ENCODE measurements at regions not wholly inside any gene's neighbourhood (a gene's known extent, or its start where the extent isn't known, plus 50 kb on each side); places are given as distances from the start of the nearest gene placed in this dataset.

DNA sequence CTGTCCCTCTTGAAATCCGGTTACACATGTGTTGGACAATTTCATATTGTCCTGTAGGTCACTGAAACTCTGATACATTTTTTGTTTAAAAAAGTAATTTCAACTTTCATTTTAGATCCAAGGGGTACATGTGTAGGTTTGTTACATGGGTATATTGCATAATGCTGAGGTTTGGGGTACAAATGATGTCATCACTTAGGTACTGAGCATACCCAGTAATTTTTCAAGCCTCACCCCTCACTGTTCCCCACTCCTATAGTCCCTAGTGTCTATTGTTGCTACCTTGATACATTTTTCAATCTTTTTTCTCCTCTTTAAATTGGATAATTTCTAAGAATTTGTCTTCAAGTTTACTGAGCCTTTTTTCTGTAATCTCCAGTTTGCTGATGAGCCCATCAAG, 483.0 kb downstream of the DHX35 start:
- H3K27me3 ChIP-seq (ENCODE audit: insufficient read depth, poor library complexity, severe bottlenecking) = no peaks in the 10 kb centered on the region
- TF ChIP-seq SPI1 (IDR thresholded peaks at IDR 0.05; ENCODE audit: borderline replicate concordance, low read depth) = no peak
- TF ChIP-seq, protein P1, sequence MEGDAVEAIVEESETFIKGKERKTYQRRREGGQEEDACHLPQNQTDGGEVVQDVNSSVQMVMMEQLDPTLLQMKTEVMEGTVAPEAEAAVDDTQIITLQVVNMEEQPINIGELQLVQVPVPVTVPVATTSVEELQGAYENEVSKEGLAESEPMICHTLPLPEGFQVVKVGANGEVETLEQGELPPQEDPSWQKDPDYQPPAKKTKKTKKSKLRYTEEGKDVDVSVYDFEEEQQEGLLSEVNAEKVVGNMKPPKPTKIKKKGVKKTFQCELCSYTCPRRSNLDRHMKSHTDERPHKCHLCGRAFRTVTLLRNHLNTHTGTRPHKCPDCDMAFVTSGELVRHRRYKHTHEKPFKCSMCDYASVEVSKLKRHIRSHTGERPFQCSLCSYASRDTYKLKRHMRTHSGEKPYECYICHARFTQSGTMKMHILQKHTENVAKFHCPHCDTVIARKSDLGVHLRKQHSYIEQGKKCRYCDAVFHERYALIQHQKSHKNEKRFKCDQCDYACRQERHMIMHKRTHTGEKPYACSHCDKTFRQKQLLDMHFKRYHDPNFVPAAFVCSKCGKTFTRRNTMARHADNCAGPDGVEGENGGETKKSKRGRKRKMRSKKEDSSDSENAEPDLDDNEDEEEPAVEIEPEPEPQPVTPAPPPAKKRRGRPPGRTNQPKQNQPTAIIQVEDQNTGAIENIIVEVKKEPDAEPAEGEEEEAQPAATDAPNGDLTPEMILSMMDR (IDR thresholded peaks at IDR 0.05; ENCODE audit: insufficient read depth, low read length) = no peak
- TF ChIP-seq, protein P2, sequence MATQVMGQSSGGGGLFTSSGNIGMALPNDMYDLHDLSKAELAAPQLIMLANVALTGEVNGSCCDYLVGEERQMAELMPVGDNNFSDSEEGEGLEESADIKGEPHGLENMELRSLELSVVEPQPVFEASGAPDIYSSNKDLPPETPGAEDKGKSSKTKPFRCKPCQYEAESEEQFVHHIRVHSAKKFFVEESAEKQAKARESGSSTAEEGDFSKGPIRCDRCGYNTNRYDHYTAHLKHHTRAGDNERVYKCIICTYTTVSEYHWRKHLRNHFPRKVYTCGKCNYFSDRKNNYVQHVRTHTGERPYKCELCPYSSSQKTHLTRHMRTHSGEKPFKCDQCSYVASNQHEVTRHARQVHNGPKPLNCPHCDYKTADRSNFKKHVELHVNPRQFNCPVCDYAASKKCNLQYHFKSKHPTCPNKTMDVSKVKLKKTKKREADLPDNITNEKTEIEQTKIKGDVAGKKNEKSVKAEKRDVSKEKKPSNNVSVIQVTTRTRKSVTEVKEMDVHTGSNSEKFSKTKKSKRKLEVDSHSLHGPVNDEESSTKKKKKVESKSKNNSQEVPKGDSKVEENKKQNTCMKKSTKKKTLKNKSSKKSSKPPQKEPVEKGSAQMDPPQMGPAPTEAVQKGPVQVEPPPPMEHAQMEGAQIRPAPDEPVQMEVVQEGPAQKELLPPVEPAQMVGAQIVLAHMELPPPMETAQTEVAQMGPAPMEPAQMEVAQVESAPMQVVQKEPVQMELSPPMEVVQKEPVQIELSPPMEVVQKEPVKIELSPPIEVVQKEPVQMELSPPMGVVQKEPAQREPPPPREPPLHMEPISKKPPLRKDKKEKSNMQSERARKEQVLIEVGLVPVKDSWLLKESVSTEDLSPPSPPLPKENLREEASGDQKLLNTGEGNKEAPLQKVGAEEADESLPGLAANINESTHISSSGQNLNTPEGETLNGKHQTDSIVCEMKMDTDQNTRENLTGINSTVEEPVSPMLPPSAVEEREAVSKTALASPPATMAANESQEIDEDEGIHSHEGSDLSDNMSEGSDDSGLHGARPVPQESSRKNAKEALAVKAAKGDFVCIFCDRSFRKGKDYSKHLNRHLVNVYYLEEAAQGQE (IDR thresholded peaks at IDR 0.05; ENCODE audit: insufficient replicate concordance, low read depth) = no peak
- TF ChIP-seq GABPA (IDR thresholded peaks at IDR 0.05; ENCODE audit: low read depth) = no peak
- TF ChIP-seq POLR2AphosphoS5 (IDR thresholded peaks at IDR 0.05; ENCODE audit: low read depth) = no peak
- DNase-seq (ENCODE audit: low read depth in 1 of 2, low spot score in 1 of 2) = no peak
- H3K27ac ChIP-seq (replicated peaks) = no peak overlapping the region
- H3K4me3 ChIP-seq (replicated peaks; ENCODE audit: insufficient read depth, low read length) = no peak overlapping the region

DNA sequence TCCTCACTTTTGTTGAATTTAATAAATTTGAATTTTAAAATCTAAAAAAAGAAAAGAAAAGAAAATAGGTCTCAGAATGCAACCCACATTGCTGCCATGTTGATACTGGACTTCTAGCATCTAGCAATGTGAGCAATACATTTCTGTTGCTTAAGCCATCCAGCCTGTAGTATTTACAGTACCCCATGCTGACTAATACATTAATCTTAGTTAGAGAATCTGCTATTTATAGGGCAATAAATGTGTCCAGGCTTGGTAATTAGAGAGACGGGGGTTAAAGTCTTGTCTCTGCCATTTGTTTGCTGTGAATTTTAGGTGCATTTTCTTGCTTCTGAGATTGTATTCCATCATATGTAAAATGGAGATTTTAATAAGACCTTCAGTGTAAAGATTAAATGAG, 471.3 kb downstream of the DHX35 start:
- DNase-seq (ENCODE audit: low read depth in 1 of 2, low spot score in 1 of 2) = no peak
- no peak overlapping the region for H3K27ac ChIP-seq (replicated peaks)
- no peaks in the 10 kb centered on the region for H3K27me3 ChIP-seq (ENCODE audit: insufficient read depth, poor library complexity, severe bottlenecking)
- TF ChIP-seq GABPA (IDR thresholded peaks at IDR 0.05; ENCODE audit: low read depth) = no peak
- TF ChIP-seq, protein P1 (IDR thresholded peaks at IDR 0.05; ENCODE audit: insufficient read depth, low read length) = no peak
- H3K4me3 ChIP-seq (replicated peaks; ENCODE audit: insufficient read depth, low read length) = no peak overlapping the region

DNA sequence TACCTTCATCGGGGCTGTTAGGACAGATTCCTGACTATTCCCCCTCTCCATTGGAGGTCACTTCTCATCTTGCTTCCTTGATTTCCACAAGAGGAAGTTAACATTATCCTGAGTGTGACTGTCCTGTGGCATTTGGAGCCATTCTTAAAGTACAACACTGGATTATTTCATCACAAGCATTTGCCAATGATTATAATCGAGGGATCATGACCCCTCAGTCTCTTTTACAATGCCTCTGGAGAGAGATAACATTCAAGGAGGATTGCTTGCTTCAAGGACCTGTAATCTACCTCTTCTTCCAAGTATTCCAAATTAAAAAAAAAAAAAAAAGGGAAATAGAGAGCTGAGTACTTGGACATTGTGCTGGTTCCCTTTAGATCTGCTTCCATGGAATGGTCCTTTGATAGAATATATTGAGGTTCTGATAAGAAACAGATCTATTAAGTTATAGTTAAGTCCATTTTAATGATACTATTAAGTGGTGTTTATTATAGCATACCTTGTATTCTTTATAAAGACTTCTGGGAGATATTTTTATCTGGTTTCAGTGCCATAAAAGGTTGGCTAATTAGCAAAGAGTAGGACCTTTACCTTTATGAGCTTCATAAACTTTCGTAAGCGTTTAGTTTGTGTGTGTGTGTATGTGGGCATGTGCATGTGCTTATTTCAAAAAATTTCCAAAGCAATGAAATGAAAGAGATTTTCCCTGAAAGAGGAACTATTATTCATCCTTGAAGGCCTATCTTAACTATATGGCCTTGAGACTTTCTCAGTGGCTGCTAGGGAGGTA, 469.1 kb downstream of the DHX35 start:
- no peak overlapping the region for H3K27ac ChIP-seq (replicated peaks)
- H3K4me3 ChIP-seq (replicated peaks; ENCODE audit: insufficient read depth, low read length) = no peak overlapping the region
- DNase-seq (ENCODE audit: low read depth in 1 of 2, low spot score in 1 of 2) = no peak
- no peaks in the 10 kb centered on the region for H3K27me3 ChIP-seq (ENCODE audit: insufficient read depth, poor library complexity, severe bottlenecking)
- no peak for TF ChIP-seq POLR2AphosphoS5 (IDR thresholded peaks at IDR 0.05; ENCODE audit: low read depth)

DNA sequence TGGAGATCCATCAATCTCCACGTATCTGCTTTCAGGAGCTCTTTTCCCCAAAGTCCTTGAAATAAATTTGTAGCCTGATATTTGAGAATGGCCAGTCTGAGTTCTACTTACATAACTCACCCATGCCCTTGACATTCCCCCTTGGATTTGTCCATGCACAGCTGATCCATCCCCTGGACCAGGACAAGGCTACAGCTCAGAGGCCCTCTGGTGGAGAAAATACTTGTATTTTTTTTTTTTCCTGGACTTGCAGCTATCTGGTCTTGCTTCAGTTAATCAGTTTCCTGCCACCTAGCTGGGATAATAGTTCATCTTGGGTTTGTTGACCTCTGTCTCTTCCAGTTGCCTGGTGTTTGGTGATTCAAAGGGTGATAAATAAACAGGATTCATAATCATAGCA, 467.6 kb downstream of the DHX35 start:
- Histone ChIP-seq H3K4me3 (replicated peaks; ENCODE audit: insufficient read depth, low read length) (no peak overlapping the region), H3K27me3 (ENCODE audit: insufficient read depth, poor library complexity, severe bottlenecking) (no peaks in the 10 kb centered on the region), H3K27ac (replicated peaks) (no peak overlapping the region)
- TF ChIP-seq, protein P1 (IDR thresholded peaks at IDR 0.05; ENCODE audit: insufficient read depth, low read length) = no peak
- no peak for TF ChIP-seq POLR2AphosphoS5 (IDR thresholded peaks at IDR 0.05; ENCODE audit: low read depth)
- TF ChIP-seq, protein P2 (IDR thresholded peaks at IDR 0.05; ENCODE audit: insufficient replicate concordance, low read depth) = no peak
- TF ChIP-seq SPI1 (IDR thresholded peaks at IDR 0.05; ENCODE audit: borderline replicate concordance, low read depth) = no peak
- no peak for TF ChIP-seq GABPA (IDR thresholded peaks at IDR 0.05; ENCODE audit: low read depth)
- no peak for DNase-seq (ENCODE audit: low read depth in 1 of 2, low spot score in 1 of 2)
